ENCODE measurements at regions not wholly inside any gene's neighbourhood (a gene's known extent, or its start where the extent isn't known, plus 50 kb on each side); places are given as distances from the start of the nearest gene placed in this dataset.
"Not testable (repeated sequence)": the region's sequence is repeated elsewhere in the genome, so short reads cannot be mapped to it uniquely, and the experiment has no call there.

DNA sequence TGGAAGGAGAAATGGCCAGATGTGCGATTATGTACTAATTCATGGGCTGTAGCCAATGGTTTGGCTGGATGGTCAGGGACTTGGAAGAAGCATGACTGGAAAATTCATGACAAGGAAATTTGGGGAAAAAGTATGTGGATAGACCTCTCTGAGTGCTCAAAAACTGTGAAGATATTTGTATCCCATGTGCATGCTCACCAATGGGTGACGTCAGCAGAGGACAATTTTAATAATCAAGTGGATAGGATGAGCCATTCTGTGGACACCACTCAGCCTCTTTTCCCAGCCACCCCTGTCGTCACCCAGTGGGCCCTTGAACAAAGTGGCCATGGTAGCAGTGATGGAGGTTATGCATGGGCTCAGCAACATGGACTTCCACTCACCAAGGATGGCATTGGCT is 490.9 kb upstream of the CBLB start:
- H3K27me3 ChIP-seq (ENCODE audit: insufficient read depth, low read length): no peaks in the 10 kb centered on the region
- no peaks in the 10 kb centered on the region for H3K79me2 ChIP-seq (ENCODE audit: insufficient read depth, low read length)
- no peak overlapping the region for H3K27ac ChIP-seq (ENCODE audit: low read depth, low read length, poor library complexity, severe bottlenecking)
- no peak for TF ChIP-seq EZH2 (IDR thresholded peaks at IDR 0.05; ENCODE audit: borderline replicate concordance, low read length)
- TF ChIP-seq, protein P1, sequence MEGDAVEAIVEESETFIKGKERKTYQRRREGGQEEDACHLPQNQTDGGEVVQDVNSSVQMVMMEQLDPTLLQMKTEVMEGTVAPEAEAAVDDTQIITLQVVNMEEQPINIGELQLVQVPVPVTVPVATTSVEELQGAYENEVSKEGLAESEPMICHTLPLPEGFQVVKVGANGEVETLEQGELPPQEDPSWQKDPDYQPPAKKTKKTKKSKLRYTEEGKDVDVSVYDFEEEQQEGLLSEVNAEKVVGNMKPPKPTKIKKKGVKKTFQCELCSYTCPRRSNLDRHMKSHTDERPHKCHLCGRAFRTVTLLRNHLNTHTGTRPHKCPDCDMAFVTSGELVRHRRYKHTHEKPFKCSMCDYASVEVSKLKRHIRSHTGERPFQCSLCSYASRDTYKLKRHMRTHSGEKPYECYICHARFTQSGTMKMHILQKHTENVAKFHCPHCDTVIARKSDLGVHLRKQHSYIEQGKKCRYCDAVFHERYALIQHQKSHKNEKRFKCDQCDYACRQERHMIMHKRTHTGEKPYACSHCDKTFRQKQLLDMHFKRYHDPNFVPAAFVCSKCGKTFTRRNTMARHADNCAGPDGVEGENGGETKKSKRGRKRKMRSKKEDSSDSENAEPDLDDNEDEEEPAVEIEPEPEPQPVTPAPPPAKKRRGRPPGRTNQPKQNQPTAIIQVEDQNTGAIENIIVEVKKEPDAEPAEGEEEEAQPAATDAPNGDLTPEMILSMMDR (IDR thresholded peaks at IDR 0.05; ENCODE audit: low read length): no peak
- no peak overlapping the region for H2AFZ ChIP-seq (ENCODE audit: low read length)
- no peaks in the 10 kb centered on the region for H3F3A ChIP-seq (ENCODE audit: insufficient read depth, low read length)
- no peaks in the 10 kb centered on the region for H3K9me2 ChIP-seq (ENCODE audit: low read depth, low read length)
- no peak overlapping the region for H3K9ac ChIP-seq (ENCODE audit: low read length)
- H3K4me1 ChIP-seq (ENCODE audit: insufficient read depth, low read length, severe bottlenecking): no peaks in the 10 kb centered on the region
- H3K4me2 ChIP-seq (ENCODE audit: low read length): no peak overlapping the region
- no peaks in the 10 kb centered on the region for H4K20me1 ChIP-seq (ENCODE audit: insufficient read depth, low read length)
- 0 out of 2 replicates have a peak, but pooled peaks cover 5% of the 10 kb centered on the region for H3K9me3 ChIP-seq (ENCODE audit: low read length)
- H3K36me3 ChIP-seq (ENCODE audit: insufficient read depth, low read length): no peaks in the 10 kb centered on the region; the same call in 1 of the 2 replicates
- H3K4me3 ChIP-seq (ENCODE audit: low read depth, low read length, poor library complexity, severe bottlenecking): no peak overlapping the region

- H3K9me3 ChIP-seq (ENCODE audit: low read length); H2AFZ ChIP-seq (ENCODE audit: low read length); H3K4me3 ChIP-seq (ENCODE audit: low read depth, low read length, poor library complexity, severe bottlenecking); H3K27me3 ChIP-seq (ENCODE audit: insufficient read depth, low read length); H4K20me1 ChIP-seq (ENCODE audit: insufficient read depth, low read length); H3K27ac ChIP-seq (ENCODE audit: low read depth, low read length, poor library complexity, severe bottlenecking); H3K9me2 ChIP-seq (ENCODE audit: low read depth, low read length); H3K4me2 ChIP-seq (ENCODE audit: low read length); H3F3A ChIP-seq (ENCODE audit: insufficient read depth, low read length); H3K36me3 ChIP-seq (ENCODE audit: insufficient read depth, low read length); H3K4me1 ChIP-seq (ENCODE audit: insufficient read depth, low read length, severe bottlenecking); H3K9ac ChIP-seq (ENCODE audit: low read length); H3K79me2 ChIP-seq (ENCODE audit: insufficient read depth, low read length): not testable (repeated sequence)
Observed at GRCh38 chr3:106360901-106361300, 492.1 kb upstream of the CBLB start.

DNA sequence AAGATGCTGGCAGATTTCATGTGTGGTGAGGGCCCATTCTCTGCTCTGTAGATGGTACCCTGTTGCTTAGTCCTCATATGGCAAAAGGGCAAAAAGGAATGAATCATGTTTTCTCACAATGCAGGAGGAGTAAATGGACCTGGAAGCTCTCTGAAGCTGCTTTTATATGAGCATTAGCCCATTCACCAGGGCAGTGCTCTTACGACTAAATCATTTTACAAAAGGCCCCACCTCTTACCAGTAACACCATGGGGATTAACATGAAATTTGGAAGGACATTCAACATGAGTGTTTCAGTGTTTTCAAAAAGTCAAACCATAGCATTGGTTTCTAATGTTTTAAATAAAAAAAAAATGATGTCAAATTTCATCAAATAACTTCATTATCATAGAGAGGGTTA is 495.7 kb upstream of the CBLB start:
- Histone ChIP-seq H2AFZ (ENCODE audit: low read length) (no peak overlapping the region), H3F3A (ENCODE audit: insufficient read depth, low read length) (no peaks in the 10 kb centered on the region), H3K27ac (ENCODE audit: low read depth, low read length, poor library complexity, severe bottlenecking) (no peak overlapping the region), H3K27me3 (ENCODE audit: insufficient read depth, low read length) (no peaks in the 10 kb centered on the region), H4K20me1 (ENCODE audit: insufficient read depth, low read length) (no peaks in the 10 kb centered on the region), H3K36me3 (ENCODE audit: insufficient read depth, low read length) (no peaks in the 10 kb centered on the region; the same call in 1 of the 2 replicates), H3K9me3 (ENCODE audit: low read length) (0 out of 2 replicates have a peak, but pooled peaks cover 5% of the 10 kb centered on the region), H3K4me2 (ENCODE audit: low read length) (no peak overlapping the region), H3K9ac (ENCODE audit: low read length) (no peak overlapping the region), H3K9me2 (ENCODE audit: low read depth, low read length) (no peaks in the 10 kb centered on the region), H3K4me1 (ENCODE audit: insufficient read depth, low read length, severe bottlenecking) (no peaks in the 10 kb centered on the region), H3K79me2 (ENCODE audit: insufficient read depth, low read length) (no peaks in the 10 kb centered on the region), H3K4me3 (ENCODE audit: low read depth, low read length, poor library complexity, severe bottlenecking) (no peak overlapping the region)
- TF ChIP-seq EZH2 (IDR thresholded peaks at IDR 0.05; ENCODE audit: borderline replicate concordance, low read length): no peak
- TF ChIP-seq, protein P1 (IDR thresholded peaks at IDR 0.05; ENCODE audit: low read length): no peak

GRCh38 chr3:106365061-106365691 is 496.4 kb upstream of the CBLB start:
- H3K36me3 ChIP-seq (ENCODE audit: insufficient read depth, low read length): no peaks in the 10 kb centered on the region; the same call in 1 of the 2 replicates
- no peak overlapping the region for H3K4me2 ChIP-seq (ENCODE audit: low read length)
- 0 out of 2 replicates have a peak, but pooled peaks cover 5% of the 10 kb centered on the region for H3K9me3 ChIP-seq (ENCODE audit: low read length)
- no peak overlapping the region for H3K4me3 ChIP-seq (ENCODE audit: low read depth, low read length, poor library complexity, severe bottlenecking)
- no peaks in the 10 kb centered on the region for H3K9me2 ChIP-seq (ENCODE audit: low read depth, low read length)
- H3F3A ChIP-seq (ENCODE audit: insufficient read depth, low read length): no peaks in the 10 kb centered on the region
- no peak overlapping the region for H3K27ac ChIP-seq (ENCODE audit: low read depth, low read length, poor library complexity, severe bottlenecking)
- H3K27me3 ChIP-seq (ENCODE audit: insufficient read depth, low read length): no peaks in the 10 kb centered on the region
- no peaks in the 10 kb centered on the region for H3K79me2 ChIP-seq (ENCODE audit: insufficient read depth, low read length)
- TF ChIP-seq, protein P1 (IDR thresholded peaks at IDR 0.05; ENCODE audit: low read length): no peak
- no peak for TF ChIP-seq EZH2 (IDR thresholded peaks at IDR 0.05; ENCODE audit: borderline replicate concordance, low read length)
- no peak overlapping the region for H3K9ac ChIP-seq (ENCODE audit: low read length)
- no peaks in the 10 kb centered on the region for H3K4me1 ChIP-seq (ENCODE audit: insufficient read depth, low read length, severe bottlenecking)
- no peaks in the 10 kb centered on the region for H4K20me1 ChIP-seq (ENCODE audit: insufficient read depth, low read length)
- H2AFZ ChIP-seq (ENCODE audit: low read length): no peak overlapping the region

Data from OCI-LY1 (cell line).